GM12892 (cell line): ENCODE measurements at regions not wholly inside any gene's neighbourhood (a gene's known extent, or its start where the extent isn't known, plus 50 kb on each side); places are given as distances from the start of the nearest gene placed in this dataset.

Experiments used
- POLR2A ChIP-seq: IDR thresholded peaks from 2 replicates; pipeline ENCODE4 v1.6.1; 2011; ENCODE audit warnings: low read depth, low read length, control low read depth
- POLR2AphosphoS5 ChIP-seq: IDR thresholded peaks from 2 replicates; pipeline ENCODE4 v1.6.1; 2011; ENCODE audit warnings: low read depth, low read length, control low read depth
- TAF1 ChIP-seq: IDR thresholded peaks from 2 replicates; pipeline ENCODE4 v1.6.1; 2011; ENCODE audit warnings: low read depth, mild to moderate bottlenecking, control low read depth, low read length, borderline replicate concordance

DNA sequence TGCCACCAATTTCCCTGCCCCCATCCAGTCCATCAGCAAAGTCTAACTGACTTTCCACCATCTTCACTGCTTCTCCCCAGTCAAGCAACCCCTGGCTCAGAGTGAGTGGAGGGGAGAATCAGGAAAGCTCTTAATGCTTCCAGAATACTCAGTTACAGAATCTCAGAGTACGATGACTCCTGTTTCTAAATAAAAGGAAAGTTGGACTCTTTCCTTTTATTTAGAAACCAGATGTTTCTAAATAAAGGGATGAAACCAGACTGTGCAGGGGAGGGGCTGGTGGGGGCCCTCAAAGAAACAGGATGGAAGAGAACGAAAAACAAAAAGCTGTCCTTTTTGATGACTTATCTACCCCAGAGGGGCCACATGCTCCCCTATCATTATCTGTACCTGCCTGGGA lies 85.2 kb upstream of the PPM1J start:
- TF ChIP-seq POLR2A (no peak), POLR2AphosphoS5 (no peak), TAF1 (no peak)
